GM12872 (cell line): ENCODE measurements at regions not wholly inside any gene's neighbourhood (a gene's known extent, or its start where the extent isn't known, plus 50 kb on each side); places are given as distances from the start of the nearest gene placed in this dataset.

ENCODE experiments used
- CTCF ChIP-seq: IDR thresholded peaks from 3 replicates; pipeline ENCODE4 v1.5.1; 2011; ENCODE audit warnings: low read depth, mild to moderate bottlenecking, low read length, moderate library complexity; ENCODE audit not compliant: insufficient read depth

GRCh38 chr7:152912511-152912910, 153.0 kb downstream of the ACTR3B start:
- TF ChIP-seq CTCF = no peak

GRCh38 chr7:152913492-152913891, 153.9 kb downstream of the ACTR3B start:
- no peak for TF ChIP-seq CTCF

- TF ChIP-seq CTCF = no peak
These were observed 154.7 kb downstream of the ACTR3B start for GRCh38 chr7:152914014-152914844.

GRCh38 chr7:152922318-152923081, 162.9 kb downstream of the ACTR3B start:
- no peak for TF ChIP-seq CTCF

GRCh38 chr7:152923711-152924110, 164.2 kb downstream of the ACTR3B start:
- no peak for TF ChIP-seq CTCF

GRCh38 chr7:152924238-152924637, 164.7 kb downstream of the ACTR3B start:
- TF ChIP-seq CTCF = no peak

GRCh38 chr7:152924826-152925411, 165.4 kb downstream of the ACTR3B start:
- TF ChIP-seq CTCF = no peak
